ENCODE measurements at regions not wholly inside any gene's neighbourhood (a gene's known extent, or its start where the extent isn't known, plus 50 kb on each side); places are given as distances from the start of the nearest gene placed in this dataset.

GRCh38 chr10:71048971-71049615 lies 160.7 kb upstream of the PCBD1 start:
- DNase-seq, result no peak

- no peak for DNase-seq
Measured at GRCh38 chr10:71049994-71050393, 161.6 kb upstream of the PCBD1 start.

- no peak for DNase-seq
Measured at GRCh38 chr10:71052076-71052660, 160.2 kb upstream of the UNC5B start.

GRCh38 chr10:71052708-71053107 lies 159.7 kb upstream of the UNC5B start:
- no peak for DNase-seq

DNA sequence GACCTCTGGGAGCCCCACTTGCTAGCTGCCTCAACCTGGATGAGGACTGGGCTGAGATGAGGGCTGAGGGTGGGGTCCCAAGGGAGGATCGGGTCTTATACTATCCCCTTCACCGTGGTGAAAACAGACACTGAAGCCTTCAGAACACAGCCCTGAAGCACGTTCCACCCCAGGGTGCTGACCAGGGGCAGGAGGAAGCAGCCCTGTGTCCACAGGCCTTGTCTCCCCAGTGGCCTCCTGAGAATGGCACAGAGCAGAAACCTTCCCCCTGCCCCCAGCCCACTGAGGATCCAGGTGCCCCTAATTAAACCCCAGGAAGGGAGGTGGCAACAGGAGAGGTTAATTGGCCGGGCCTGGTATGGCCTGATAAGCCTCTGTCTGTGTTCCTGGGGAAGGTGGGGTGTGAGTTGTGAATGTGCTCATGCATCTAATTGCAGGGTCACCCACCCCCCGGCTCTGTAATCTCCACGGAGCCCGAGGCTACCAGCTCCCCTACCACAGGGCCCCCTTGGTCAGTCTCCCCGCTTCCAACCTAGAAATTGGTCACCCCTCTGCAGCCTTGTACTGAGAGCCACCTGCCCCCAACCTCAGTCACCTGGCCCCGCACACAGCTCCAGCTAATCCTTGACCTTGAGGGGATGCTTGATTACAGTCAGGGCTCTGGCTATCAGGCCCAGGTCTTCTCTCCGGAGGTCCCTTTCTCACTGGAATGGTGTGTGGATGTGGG lies 159.0 kb upstream of the UNC5B start:
- DNase-seq, result no peak

- no peak for DNase-seq
Measured at GRCh38 chr10:71058308-71058707, 154.1 kb upstream of the UNC5B start.

DNA sequence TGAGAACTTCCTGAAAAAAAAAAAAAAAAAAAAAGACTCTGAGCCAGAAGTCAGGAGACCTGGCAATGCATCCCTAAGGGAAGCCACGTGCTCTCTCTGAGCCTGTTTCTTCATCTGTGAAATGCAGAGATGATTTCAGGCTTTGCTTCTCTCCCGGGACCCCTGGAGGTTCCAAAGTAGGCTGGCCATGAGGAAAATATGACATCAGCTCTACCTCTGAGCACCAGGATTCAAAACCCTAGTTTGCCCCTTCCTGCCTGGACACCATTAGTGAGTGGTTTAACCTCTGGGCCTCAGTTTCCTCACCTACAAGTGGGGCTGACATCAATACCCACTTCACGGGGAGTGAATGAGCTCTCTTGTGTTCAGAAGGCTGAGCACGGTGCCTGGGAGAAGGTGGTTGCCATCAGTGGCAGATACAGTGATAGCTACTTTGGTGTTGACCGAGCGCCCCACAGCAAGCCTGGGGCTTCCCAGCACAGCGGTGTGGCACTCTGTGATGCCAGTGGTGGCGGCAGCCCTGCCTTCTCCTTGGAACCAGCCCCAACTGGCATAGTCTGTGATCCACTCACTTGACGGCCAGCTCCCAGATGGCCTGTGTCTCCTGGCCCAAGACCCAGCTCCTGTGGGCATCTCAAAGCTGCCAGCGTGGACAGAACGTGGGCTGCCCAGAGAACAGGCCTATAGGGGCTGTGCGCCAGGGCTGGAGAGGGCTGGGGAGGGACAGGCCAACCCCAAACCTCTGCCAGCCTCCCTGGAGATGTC lies 153.1 kb upstream of the UNC5B start:
- DNase-seq, result no peak

- DNase-seq, result no peak
Measured at GRCh38 chr10:71059943-71060342, 152.4 kb upstream of the UNC5B start.

- DNase-seq, result no peak
Measured at GRCh38 chr10:71060476-71061426, 151.6 kb upstream of the UNC5B start.

DNA sequence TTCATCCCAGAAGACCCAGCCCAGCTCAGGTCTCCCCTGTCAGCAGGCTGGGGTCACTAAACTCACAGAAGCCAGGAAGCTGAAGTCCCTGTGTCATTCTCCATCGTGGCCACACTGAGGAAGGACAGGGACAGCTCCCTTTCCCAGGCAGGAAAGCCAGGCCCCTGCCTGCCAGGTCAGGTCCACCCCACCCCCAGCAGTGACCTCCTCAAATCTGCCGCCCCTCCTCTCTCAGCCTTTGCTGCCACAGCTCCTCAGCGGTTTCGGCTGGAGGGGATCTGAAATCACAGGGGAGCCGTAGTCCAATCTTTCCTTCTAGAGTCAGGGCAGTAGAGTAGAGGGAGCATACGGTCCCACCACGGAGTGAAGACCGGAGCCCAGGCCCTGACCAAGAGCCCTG lies 150.9 kb upstream of the UNC5B start:
- no peak for DNase-seq

GRCh38 chr10:71062156-71062555 lies 150.2 kb upstream of the UNC5B start:
- DNase-seq, result no peak

DNA sequence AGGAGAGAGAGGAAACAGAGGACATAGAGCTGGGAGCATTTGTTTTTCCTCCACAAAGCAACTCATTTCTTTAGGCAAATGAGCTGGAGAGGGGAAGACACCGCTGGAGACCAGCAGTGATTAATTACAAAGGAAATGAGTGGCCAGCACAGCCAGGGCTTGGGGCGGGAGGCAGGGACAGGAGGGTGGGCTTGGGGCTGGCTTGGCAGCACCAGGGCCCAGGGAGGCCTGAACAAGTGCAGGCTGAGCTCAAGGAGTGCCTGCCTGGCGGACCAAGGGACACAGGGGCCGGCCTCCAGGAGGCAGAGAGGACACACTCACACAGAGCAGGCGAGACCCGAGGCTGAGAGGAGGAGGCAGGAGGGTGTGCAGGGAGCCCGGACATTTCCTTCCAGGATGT lies 149.0 kb upstream of the UNC5B start:
- no peak for DNase-seq

DNA sequence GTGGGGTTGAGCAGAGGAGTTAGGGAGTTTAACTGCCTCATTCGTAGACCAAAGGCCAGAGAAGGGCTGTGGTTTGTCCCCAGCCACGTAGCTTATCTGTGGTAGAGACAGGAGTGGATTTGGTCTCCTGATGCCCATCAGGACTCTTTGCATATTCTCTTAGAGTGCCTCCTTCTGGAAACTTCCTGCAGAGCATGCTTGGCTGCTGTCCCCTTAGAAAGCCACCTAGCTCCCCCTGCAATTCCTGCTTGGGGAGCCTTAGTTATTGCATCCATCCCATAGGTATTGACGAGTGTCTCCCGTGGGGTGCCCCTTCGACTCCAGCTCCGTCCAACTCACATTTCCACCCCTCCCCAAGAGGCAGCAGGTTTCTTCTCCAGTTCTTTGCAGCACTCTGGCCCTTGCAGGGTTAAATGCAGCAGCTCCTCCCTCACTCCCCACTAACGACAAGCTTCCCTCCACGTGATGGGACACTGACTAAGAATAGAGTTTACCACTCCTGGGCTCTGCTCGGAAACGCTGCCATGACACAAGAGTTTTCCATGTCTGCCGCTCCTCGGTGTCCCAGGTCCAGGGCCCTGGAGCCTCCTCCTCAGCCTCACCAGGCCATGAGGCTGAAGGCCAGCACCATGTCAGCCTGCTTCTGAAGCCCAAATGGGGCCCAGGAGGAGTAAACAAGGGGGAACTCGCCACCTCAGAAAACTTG lies 147.8 kb upstream of the UNC5B start:
- no peak for DNase-seq

GRCh38 chr10:71065659-71066058 lies 146.7 kb upstream of the UNC5B start:
- no peak for DNase-seq

- no peak for DNase-seq
Measured at GRCh38 chr10:71066600-71066999, 145.8 kb upstream of the UNC5B start.

GRCh38 chr10:71067098-71067740 lies 145.2 kb upstream of the UNC5B start:
- DNase-seq, result no peak

GRCh38 chr10:71068861-71069271 lies 143.5 kb upstream of the UNC5B start:
- no peak for DNase-seq

- no peak for DNase-seq
Measured at GRCh38 chr10:71069909-71070666, 142.3 kb upstream of the UNC5B start.

GRCh38 chr10:71070741-71071140 lies 141.6 kb upstream of the UNC5B start:
- DNase-seq, result no peak

GRCh38 chr10:71072131-71072822 lies 140.1 kb upstream of the UNC5B start:
- no peak for DNase-seq
